ENCODE measurements at regions not wholly inside any gene's neighbourhood (a gene's known extent, or its start where the extent isn't known, plus 50 kb on each side); places are given as distances from the start of the nearest gene placed in this dataset.

- no peak for DNase-seq (ENCODE audit: low spot score)
- Mint-ChIP-seq H3K36me3 (ENCODE audit: low read depth, unreplicated experiment) (no peaks in the 10 kb centered on the region), H3K27ac (ENCODE audit: unreplicated experiment) (no peak overlapping the region), H3K4me3 (ENCODE audit: unreplicated experiment) (no peak overlapping the region), H3K27me3 (ENCODE audit: unreplicated experiment) (no peaks in the 10 kb centered on the region), H3K4me1 (ENCODE audit: unreplicated experiment) (no peaks in the 10 kb centered on the region), H3K9me3 (ENCODE audit: unreplicated experiment) (no peaks in the 10 kb centered on the region)
- TF ChIP-seq, protein P1, sequence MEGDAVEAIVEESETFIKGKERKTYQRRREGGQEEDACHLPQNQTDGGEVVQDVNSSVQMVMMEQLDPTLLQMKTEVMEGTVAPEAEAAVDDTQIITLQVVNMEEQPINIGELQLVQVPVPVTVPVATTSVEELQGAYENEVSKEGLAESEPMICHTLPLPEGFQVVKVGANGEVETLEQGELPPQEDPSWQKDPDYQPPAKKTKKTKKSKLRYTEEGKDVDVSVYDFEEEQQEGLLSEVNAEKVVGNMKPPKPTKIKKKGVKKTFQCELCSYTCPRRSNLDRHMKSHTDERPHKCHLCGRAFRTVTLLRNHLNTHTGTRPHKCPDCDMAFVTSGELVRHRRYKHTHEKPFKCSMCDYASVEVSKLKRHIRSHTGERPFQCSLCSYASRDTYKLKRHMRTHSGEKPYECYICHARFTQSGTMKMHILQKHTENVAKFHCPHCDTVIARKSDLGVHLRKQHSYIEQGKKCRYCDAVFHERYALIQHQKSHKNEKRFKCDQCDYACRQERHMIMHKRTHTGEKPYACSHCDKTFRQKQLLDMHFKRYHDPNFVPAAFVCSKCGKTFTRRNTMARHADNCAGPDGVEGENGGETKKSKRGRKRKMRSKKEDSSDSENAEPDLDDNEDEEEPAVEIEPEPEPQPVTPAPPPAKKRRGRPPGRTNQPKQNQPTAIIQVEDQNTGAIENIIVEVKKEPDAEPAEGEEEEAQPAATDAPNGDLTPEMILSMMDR (IDR thresholded peaks at IDR 0.05; ENCODE audit: unreplicated experiment) = no peak
These were observed 174.1 kb downstream of the LRATD1 start for GRCh38 chr2:14806613-14807012.

GRCh38 chr2:14815201-14815600 lies 182.7 kb downstream of the LRATD1 start:
- no peak for DNase-seq (ENCODE audit: low spot score)
- Mint-ChIP-seq H3K36me3 (ENCODE audit: low read depth, unreplicated experiment) (no peaks in the 10 kb centered on the region), H3K27ac (ENCODE audit: unreplicated experiment) (no peak overlapping the region), H3K27me3 (ENCODE audit: unreplicated experiment) (no peaks in the 10 kb centered on the region), H3K4me1 (ENCODE audit: unreplicated experiment) (no peaks in the 10 kb centered on the region), H3K9me3 (ENCODE audit: unreplicated experiment) (no peaks in the 10 kb centered on the region), H3K4me3 (ENCODE audit: unreplicated experiment) (no peak overlapping the region)
- TF ChIP-seq, protein P1 (IDR thresholded peaks at IDR 0.05; ENCODE audit: unreplicated experiment) = no peak

GRCh38 chr2:14816069-14817060 lies 183.8 kb downstream of the LRATD1 start:
- Mint-ChIP-seq H3K36me3 (ENCODE audit: low read depth, unreplicated experiment) (no peaks in the 10 kb centered on the region), H3K27ac (ENCODE audit: unreplicated experiment) (no peak overlapping the region), H3K4me3 (ENCODE audit: unreplicated experiment) (no peak overlapping the region), H3K27me3 (ENCODE audit: unreplicated experiment) (no peaks in the 10 kb centered on the region), H3K4me1 (ENCODE audit: unreplicated experiment) (no peaks in the 10 kb centered on the region), H3K9me3 (ENCODE audit: unreplicated experiment) (no peaks in the 10 kb centered on the region)
- TF ChIP-seq, protein P1 (IDR thresholded peaks at IDR 0.05; ENCODE audit: unreplicated experiment) = no peak
- no peak for DNase-seq (ENCODE audit: low spot score)

- TF ChIP-seq, protein P1 (IDR thresholded peaks at IDR 0.05; ENCODE audit: unreplicated experiment) = no peak
- no peaks in the 10 kb centered on the region for H3K9me3 Mint-ChIP-seq (ENCODE audit: unreplicated experiment)
- H3K27me3 Mint-ChIP-seq (ENCODE audit: unreplicated experiment) = no peaks in the 10 kb centered on the region
- no peak for DNase-seq (ENCODE audit: low spot score)
- no peaks in the 10 kb centered on the region for H3K4me1 Mint-ChIP-seq (ENCODE audit: unreplicated experiment)
- no peak overlapping the region for H3K27ac Mint-ChIP-seq (ENCODE audit: unreplicated experiment)
- H3K36me3 Mint-ChIP-seq (ENCODE audit: low read depth, unreplicated experiment) = no peaks in the 10 kb centered on the region
- no peak overlapping the region for H3K4me3 Mint-ChIP-seq (ENCODE audit: unreplicated experiment)
These were observed 185.3 kb downstream of the LRATD1 start for GRCh38 chr2:14817848-14818247.

GRCh38 chr2:14826518-14826917 lies 194.0 kb downstream of the LRATD1 start:
- Mint-ChIP-seq H3K4me1 (ENCODE audit: unreplicated experiment) (peaks cover 4% of the 10 kb centered on the region), H3K27ac (ENCODE audit: unreplicated experiment) (no peak overlapping the region), H3K36me3 (ENCODE audit: low read depth, unreplicated experiment) (no peaks in the 10 kb centered on the region), H3K9me3 (ENCODE audit: unreplicated experiment) (no peaks in the 10 kb centered on the region), H3K4me3 (ENCODE audit: unreplicated experiment) (no peak overlapping the region), H3K27me3 (ENCODE audit: unreplicated experiment) (no peaks in the 10 kb centered on the region)
- TF ChIP-seq, protein P1 (IDR thresholded peaks at IDR 0.05; ENCODE audit: unreplicated experiment) = no peak
- DNase-seq (ENCODE audit: low spot score) = no peak

All from endothelial cell (in vitro differentiated cells).